ENCODE measurements at regions not wholly inside any gene's neighbourhood (a gene's known extent, or its start where the extent isn't known, plus 50 kb on each side); places are given as distances from the start of the nearest gene placed in this dataset.
A peak's percentile ranks its signal among the peaks of the same experiment; 100 is the strongest.

- peak; percentile 64 for DNase-seq (ENCODE audit: low read depth)
Measured at GRCh38 chr12:69095765-69096477, 143.4 kb upstream of the CPSF6 start.

- DNase-seq (ENCODE audit: low read depth): peak; percentile 51
Measured at GRCh38 chr12:69096669-69097335, 142.6 kb upstream of the CPSF6 start.

GRCh38 chr12:69097619-69098368, 141.6 kb upstream of the CPSF6 start:
- peak; percentile 54 for DNase-seq (ENCODE audit: low read depth)

GRCh38 chr12:69099201-69099837, 140.1 kb upstream of the CPSF6 start:
- no peak for DNase-seq (ENCODE audit: low read depth)

- DNase-seq (ENCODE audit: low read depth): peak; percentile 86
Measured at GRCh38 chr12:69101505-69101904, 137.9 kb upstream of the CPSF6 start.

- DNase-seq (ENCODE audit: low read depth): no peak
Measured at GRCh38 chr12:69102856-69103255, 136.5 kb upstream of the CPSF6 start.

- no peak for DNase-seq (ENCODE audit: low read depth)
Measured at GRCh38 chr12:69105101-69105962, 134.0 kb upstream of the CPSF6 start.

- DNase-seq (ENCODE audit: low read depth): no peak
Measured at GRCh38 chr12:69106482-69107118, 132.8 kb upstream of the CPSF6 start.

GRCh38 chr12:69107541-69107940, 131.8 kb upstream of the CPSF6 start:
- DNase-seq (ENCODE audit: low read depth): no peak

GRCh38 chr12:69108037-69108436, 131.3 kb upstream of the CPSF6 start:
- no peak for DNase-seq (ENCODE audit: low read depth)

- DNase-seq (ENCODE audit: low read depth): no peak
Measured at GRCh38 chr12:69112616-69113015, 126.8 kb upstream of the CPSF6 start.

- no peak for DNase-seq (ENCODE audit: low read depth)
Measured at GRCh38 chr12:69115099-69115498, 124.3 kb upstream of the CPSF6 start.

GRCh38 chr12:69115951-69116350, 123.4 kb upstream of the CPSF6 start:
- DNase-seq (ENCODE audit: low read depth): no peak

GRCh38 chr12:69117566-69118266, 121.7 kb upstream of the CPSF6 start:
- no peak for DNase-seq (ENCODE audit: low read depth)

GRCh38 chr12:69118516-69118915, 120.9 kb upstream of the CPSF6 start:
- no peak for DNase-seq (ENCODE audit: low read depth)

- no peak for DNase-seq (ENCODE audit: low read depth)
Measured at GRCh38 chr12:69119770-69120169, 119.6 kb upstream of the CPSF6 start.

GRCh38 chr12:69120354-69120753, 119.0 kb upstream of the CPSF6 start:
- DNase-seq (ENCODE audit: low read depth): no peak

- DNase-seq (ENCODE audit: low read depth): no peak
Measured at GRCh38 chr12:69123311-69123710, 116.1 kb upstream of the CPSF6 start.

- DNase-seq (ENCODE audit: low read depth): no peak
Measured at GRCh38 chr12:69123919-69124638, 115.3 kb upstream of the CPSF6 start.
